Suprapubic skin (tissue), 4 donors: ENCODE measurements at regions not wholly inside any gene's neighbourhood (a gene's known extent, or its start where the extent isn't known, plus 50 kb on each side); places are given as distances from the start of the nearest gene placed in this dataset.

Source experiments
- DNase-seq, 2 donors: peaks; one replicate each; pipeline ENCODE4 v3.0.0-alpha.2; 2019; ENCODE audit warnings: low spot score in 2 of 2
- H3K27ac ChIP-seq: fragments of 200-600 bp; sonication (generic); one replicate; pipeline ENCODE4 v1.5.1; 2019
- H3K27me3 ChIP-seq: fragments of 200-600 bp; sonication (generic); one replicate; pipeline ENCODE4 v1.5.1; 2019
- H3K36me3 ChIP-seq: fragments of 200-600 bp; sonication (generic); one replicate; pipeline ENCODE4 v1.5.1; 2019
- H3K4me1 ChIP-seq: fragments of 200-600 bp; sonication (generic); one replicate; pipeline ENCODE4 v1.5.1; 2019
- H3K4me3 ChIP-seq: fragments of 200-600 bp; sonication (generic); one replicate; pipeline ENCODE4 v1.5.1; 2019; ENCODE audit warnings: mild to moderate bottlenecking
- H3K9me3 ChIP-seq: fragments of 200-600 bp; sonication (generic); one replicate; pipeline ENCODE4 v1.5.1; 2019
- EP300 ChIP-seq: sonication (generic); formaldehyde crosslinking; IDR thresholded peaks from one replicate; pipeline ENCODE4 v1.6.1; 2017; ENCODE audit warnings: antibody characterized with exemption
- POLR2A ChIP-seq, 2 donors: fragments of 450-650 bp; IDR thresholded peaks; one replicate each; pipeline ENCODE4 v1.6.1; 2017; ENCODE audit warnings: antibody characterized with exemption in 2 of 2, mild to moderate bottlenecking in 2 of 2, moderate library complexity in 2 of 2
- POLR2AphosphoS5 ChIP-seq, 3 donors: sonication (generic); formaldehyde crosslinking; IDR thresholded peaks; one replicate each; pipeline ENCODE4 v1.6.1; 2017; ENCODE audit warnings: antibody characterized with exemption in 3 of 3
- WGBS: methylation state at CpG from one replicate; pipeline ENCODE4 v1.1.5; 2018; 5-methylcytosine and 5-hydroxymethylcytosine counted together
- TF ChIP-seq, protein P1 (sequence below), 2 donors: fragments of 200-600 bp in 1 of 2; fragments of 450-650 bp in 1 of 2; sonication (generic) in 1 of 2; IDR thresholded peaks; one replicate each; pipeline ENCODE4 v1.5.1; 2016 to 2019; ENCODE audit warnings: antibody characterized with exemption in 2 of 2, mild to moderate bottlenecking in 1 of 2, moderate library complexity in 1 of 2

DNA sequence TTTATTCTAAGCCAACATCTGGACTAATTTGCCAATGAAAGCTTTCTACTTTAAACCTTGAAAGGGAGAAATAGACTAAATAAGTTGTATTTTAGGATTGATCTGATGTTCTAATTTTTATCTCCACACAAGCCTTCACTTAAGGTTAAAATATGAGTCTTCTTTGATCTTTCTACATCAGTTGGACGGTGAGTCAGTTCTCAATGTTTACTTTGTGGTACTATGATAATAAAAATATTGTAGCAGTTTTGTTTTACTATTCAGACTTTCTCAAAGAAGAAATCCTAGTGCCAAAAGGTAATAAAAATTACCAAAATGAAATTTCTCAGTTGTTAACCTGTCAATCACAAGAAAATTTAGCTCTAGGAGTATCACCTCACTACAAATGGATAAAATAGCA, 203.5 kb upstream of the RGMB start:
- Histone ChIP-seq H3K4me1 (no peaks in the 10 kb centered on the region), H3K9me3 (no peaks in the 10 kb centered on the region), H3K36me3 (no peaks in the 10 kb centered on the region), H3K4me3 (no peak overlapping the region), H3K27me3 (no peaks in the 10 kb centered on the region), H3K27ac (no peak overlapping the region)
- no peak for DNase-seq
- TF ChIP-seq POLR2A (IDR thresholded peaks at IDR 0.05) (no peak), POLR2AphosphoS5 (IDR thresholded peaks at IDR 0.05) (no peak), EP300 (no peak)
- TF ChIP-seq, protein P1, sequence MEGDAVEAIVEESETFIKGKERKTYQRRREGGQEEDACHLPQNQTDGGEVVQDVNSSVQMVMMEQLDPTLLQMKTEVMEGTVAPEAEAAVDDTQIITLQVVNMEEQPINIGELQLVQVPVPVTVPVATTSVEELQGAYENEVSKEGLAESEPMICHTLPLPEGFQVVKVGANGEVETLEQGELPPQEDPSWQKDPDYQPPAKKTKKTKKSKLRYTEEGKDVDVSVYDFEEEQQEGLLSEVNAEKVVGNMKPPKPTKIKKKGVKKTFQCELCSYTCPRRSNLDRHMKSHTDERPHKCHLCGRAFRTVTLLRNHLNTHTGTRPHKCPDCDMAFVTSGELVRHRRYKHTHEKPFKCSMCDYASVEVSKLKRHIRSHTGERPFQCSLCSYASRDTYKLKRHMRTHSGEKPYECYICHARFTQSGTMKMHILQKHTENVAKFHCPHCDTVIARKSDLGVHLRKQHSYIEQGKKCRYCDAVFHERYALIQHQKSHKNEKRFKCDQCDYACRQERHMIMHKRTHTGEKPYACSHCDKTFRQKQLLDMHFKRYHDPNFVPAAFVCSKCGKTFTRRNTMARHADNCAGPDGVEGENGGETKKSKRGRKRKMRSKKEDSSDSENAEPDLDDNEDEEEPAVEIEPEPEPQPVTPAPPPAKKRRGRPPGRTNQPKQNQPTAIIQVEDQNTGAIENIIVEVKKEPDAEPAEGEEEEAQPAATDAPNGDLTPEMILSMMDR (IDR thresholded peaks at IDR 0.05): no peak
- WGBS: 24% methylated on average over 1 of the region's 1 CpG

DNA sequence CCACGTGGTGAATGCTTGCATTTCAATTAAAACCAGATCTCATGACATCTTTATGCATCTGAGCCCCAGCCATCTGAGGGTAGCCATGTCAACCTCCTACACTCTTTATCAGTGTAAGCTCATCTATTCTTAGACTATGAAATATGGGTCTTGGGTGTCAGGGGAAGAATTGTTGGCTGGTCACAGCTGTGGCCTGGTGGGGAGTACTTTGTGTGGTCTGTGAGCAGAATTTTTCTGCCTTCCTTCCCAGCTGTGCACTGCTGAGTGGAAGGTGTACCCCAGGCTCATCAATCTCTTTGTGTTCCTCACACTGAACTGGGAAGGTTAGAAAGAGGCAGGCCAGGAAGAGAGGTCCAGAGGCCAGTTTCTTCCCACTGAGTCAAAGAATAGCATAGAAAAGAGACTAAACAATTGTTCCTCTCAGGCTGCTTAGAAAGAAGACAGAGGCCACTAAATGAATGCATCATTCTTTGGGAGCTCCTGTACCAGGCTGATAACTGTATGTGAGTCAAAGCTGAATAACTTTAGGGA, 202.7 kb upstream of the RGMB start:
- Histone ChIP-seq H3K27me3 (no peaks in the 10 kb centered on the region), H3K27ac (no peak overlapping the region), H3K4me1 (no peaks in the 10 kb centered on the region), H3K36me3 (no peaks in the 10 kb centered on the region), H3K9me3 (no peaks in the 10 kb centered on the region), H3K4me3 (no peak overlapping the region)
- 6% methylated on average over 1 of the region's 1 CpG for WGBS
- no peak for TF ChIP-seq POLR2AphosphoS5 (IDR thresholded peaks at IDR 0.05)
- no peak for TF ChIP-seq EP300
- TF ChIP-seq POLR2A (IDR thresholded peaks at IDR 0.05): no peak
- TF ChIP-seq, protein P1 (IDR thresholded peaks at IDR 0.05): no peak
- no peak for DNase-seq

DNA sequence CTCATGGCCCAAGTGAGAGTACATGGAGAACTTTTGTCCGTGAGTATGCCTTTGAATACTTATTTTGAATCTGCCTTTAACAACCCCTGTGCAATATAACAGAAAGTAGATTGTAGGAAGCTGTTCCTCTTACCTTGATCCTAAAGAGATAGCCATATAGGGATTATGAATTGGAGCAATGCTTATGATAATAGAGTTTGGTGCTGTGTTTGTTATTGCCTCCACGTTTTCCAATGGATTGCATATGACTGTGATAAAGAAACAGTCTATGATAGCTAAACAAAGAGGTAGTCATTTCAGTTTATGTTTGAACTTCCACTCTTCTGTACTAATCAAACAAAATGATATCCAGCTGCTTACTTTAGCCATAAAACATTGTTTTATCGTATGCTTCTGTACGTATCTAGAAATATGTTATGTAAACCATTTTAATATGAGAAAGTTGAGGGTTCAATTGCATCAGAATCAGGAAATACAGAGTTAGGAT, 199.6 kb upstream of the RGMB start:
- 76% methylated on average over 4 of the region's 4 CpGs for WGBS

DNA sequence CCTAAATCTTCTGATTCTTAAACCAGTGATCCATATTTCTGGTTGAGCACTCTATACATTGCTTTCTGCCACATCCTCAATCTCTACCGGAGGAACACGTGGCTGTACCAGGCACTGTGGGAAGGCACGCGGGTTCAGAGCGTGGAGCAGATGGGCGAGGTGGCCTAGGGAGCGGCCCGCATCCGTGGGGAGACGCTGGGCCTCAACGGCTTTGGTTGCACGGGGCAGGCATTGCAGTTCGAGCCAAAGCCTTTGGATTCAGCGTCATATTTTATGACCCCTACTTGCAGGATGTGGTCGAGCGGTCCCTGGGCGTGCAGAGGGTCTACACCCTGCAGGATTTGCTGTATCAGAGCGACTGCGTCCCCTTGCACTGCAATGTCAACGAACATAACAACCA, 197.2 kb upstream of the RGMB start:
- 87% methylated on average over 19 of the region's 20 CpGs for WGBS
- no peaks in the 10 kb centered on the region for H3K36me3 ChIP-seq
- no peaks in the 10 kb centered on the region for H3K9me3 ChIP-seq
- H3K4me3 ChIP-seq: no peak overlapping the region
- no peak overlapping the region for H3K27ac ChIP-seq
- no peaks in the 10 kb centered on the region for H3K27me3 ChIP-seq
- DNase-seq: no peak
- peaks cover 3% of the 10 kb centered on the region for H3K4me1 ChIP-seq
- TF ChIP-seq POLR2A (IDR thresholded peaks at IDR 0.05) (no peak), EP300 (no peak), POLR2AphosphoS5 (IDR thresholded peaks at IDR 0.05) (no peak)
- TF ChIP-seq, protein P1 (IDR thresholded peaks at IDR 0.05): no peak

More for the DNA sequence above, 199.6 kb upstream of the RGMB start:
- no peak overlapping the region for H3K4me3 ChIP-seq
- no peaks in the 10 kb centered on the region for H3K36me3 ChIP-seq
- no peaks in the 10 kb centered on the region for H3K9me3 ChIP-seq
- no peaks in the 10 kb centered on the region for H3K27me3 ChIP-seq
- H3K4me1 ChIP-seq: no peaks in the 10 kb centered on the region
- H3K27ac ChIP-seq: no peak overlapping the region
- no peak for DNase-seq
- TF ChIP-seq POLR2AphosphoS5 (IDR thresholded peaks at IDR 0.05): no peak
- no peak for TF ChIP-seq POLR2A (IDR thresholded peaks at IDR 0.05)
- TF ChIP-seq EP300: no peak
- TF ChIP-seq, protein P1 (IDR thresholded peaks at IDR 0.05): no peak

DNA sequence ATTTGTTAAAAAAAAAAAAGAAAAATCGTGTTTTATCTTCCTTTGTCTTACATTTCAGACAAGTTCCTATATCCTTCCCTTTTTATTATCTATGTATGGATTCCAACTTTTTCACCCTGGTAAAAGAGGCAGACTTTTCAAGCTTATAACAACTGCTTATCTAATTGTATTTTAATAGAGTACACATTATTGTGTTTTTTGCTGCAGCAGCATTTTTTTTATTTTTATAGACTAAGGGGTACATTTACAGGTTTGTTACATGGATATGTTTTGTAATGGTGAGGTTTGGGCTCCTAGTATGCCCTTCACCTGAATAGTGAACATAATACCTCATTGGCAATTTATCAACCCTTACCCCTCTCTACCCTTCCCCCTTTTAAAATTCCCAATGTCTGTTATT, 195.0 kb upstream of the RGMB start:
- H3K4me3 ChIP-seq: no peak overlapping the region
- H3K36me3 ChIP-seq: no peaks in the 10 kb centered on the region
- H3K27ac ChIP-seq: no peak overlapping the region
- no peaks in the 10 kb centered on the region for H3K27me3 ChIP-seq
- DNase-seq: no peak
- peaks cover 4% of the 10 kb centered on the region for H3K4me1 ChIP-seq
- 72% methylated on average over 1 of the region's 1 CpG for WGBS
- TF ChIP-seq, protein P1 (IDR thresholded peaks at IDR 0.05): no peak
- TF ChIP-seq EP300: no peak
- no peak for TF ChIP-seq POLR2AphosphoS5 (IDR thresholded peaks at IDR 0.05)
- H3K9me3 ChIP-seq: no peaks in the 10 kb centered on the region
